ENCODE measurements at regions not wholly inside any gene's neighbourhood (a gene's known extent, or its start where the extent isn't known, plus 50 kb on each side); places are given as distances from the start of the nearest gene placed in this dataset.

DNA sequence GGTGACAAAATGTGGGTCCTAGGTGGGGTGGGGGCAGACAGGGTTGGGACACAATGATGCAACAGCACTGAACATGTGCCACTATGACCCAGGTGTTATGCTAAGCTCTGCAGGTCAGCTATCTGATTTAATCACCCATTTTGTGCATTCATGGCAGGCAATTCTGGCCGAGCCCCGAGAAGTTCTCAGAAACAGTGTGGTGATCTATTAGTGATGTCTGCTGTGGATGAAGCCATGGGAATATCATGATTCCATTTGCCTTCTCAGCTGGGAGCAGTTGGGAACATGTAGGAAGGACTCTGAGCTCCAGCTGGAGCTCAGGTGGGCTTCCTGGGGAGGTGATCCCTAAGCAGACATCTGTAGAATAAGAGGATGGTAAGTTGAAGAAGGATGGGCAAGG lies 194.0 kb upstream of the POU3F1 start:
- no peak for DNase-seq

DNA sequence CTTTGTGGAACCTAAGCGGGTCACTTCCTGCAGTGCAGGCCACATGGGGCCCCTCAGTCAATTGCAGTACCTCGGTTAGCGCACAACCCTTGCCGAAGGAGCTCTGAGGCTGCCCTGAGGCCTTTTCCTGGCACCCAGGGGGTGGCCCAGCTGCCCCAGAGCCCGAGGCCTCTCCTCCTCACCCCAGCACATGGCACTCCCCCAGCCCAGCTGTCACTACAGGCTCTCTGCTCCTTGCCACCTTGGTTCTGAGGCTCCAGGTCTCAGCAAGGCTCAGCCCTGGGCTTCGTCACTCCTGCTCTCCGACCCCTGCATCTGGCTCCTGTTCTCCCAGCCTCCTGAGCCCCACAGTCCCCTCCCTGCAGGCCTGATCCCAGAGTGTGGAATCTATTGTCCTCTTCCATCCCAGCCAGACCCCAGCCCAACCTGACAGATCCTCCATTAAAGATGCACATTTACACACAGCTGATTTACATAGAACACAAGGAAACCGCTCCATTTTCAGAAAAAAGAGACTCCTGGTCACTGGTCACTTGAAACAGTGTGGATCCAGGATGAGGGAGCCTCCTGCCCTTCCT lies 192.8 kb upstream of the POU3F1 start:
- DNase-seq, result no peak

DNA sequence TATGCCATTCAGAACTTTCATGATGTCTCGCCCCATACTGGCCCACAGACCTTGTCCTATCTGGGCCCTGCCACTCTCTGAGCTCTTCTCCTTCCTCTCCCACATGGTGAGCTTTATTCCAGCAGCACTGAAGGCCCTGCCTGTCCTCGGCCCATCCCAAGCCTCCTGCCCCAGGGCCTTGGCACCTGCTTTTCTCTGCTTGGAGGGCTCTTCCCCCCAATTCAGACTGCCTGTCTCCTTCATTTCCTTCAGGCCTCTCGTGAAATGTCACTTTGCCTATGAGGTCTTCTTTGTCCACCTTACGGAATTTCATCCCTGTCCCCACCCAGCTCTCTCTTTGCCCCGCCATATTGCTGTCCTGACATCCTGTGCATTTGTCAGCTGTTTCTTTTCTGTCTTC lies 191.7 kb upstream of the POU3F1 start:
- no peak for DNase-seq

DNA sequence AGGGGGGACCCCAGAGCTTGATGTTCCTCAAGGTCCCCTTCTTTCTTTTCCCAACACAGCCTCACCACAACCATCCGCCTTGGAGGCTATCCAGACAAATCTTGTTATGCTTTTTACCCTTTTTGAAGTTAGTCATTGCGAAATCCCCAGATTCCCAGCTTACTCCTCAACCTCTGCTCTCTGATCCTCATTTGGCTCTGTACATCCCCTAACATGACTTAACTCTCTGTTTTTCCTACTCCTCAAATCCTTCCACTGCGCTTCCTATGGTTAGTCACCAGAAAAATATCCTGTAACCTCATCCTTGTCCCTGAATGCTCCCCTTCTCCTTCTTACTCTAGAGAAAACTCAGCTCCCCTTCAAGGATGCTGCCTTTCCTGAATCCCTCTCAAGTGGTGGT lies 189.1 kb upstream of the POU3F1 start:
- DNase-seq, result no peak

DNA sequence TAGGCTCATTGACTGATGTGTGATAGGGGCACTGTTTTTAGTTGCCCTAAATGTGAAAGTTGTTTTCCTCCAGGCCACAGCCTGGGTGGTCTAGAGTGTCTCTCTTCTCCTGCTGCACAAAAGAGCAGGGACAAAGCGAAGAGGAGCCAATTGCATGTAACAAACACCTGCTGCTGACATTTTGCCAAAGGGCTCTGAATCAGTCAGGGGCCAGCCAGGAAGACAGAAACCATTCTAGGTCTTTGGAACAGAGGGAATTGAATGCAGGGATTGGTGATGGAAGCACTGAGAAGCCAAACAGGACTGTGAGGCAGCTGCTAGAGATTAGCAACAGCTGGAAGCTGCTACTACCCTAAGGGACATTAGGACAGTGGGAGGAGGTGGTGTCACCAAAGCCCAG lies 185.3 kb upstream of the POU3F1 start:
- no peak for DNase-seq

DNA sequence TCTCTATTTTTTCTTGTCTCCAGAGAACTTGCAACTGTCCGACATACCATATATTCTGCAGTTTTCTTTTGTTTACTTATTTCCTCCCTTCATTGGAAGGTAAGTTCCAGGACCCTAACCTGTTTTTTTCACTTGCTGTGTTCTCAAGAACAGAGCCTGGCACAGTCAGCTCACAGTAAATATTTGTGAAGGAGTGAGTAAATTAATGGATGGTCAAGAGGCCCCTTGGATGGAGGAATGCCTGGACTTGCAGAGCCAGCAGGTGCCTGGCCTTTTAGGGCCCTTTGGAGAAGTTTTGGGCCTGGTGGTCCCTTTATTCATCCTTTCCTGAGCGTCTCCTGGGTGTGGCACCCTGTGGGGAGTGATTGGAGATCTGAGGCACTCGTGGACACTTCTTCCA lies 182.1 kb upstream of the POU3F1 start:
- DNase-seq, result no peak

DNA sequence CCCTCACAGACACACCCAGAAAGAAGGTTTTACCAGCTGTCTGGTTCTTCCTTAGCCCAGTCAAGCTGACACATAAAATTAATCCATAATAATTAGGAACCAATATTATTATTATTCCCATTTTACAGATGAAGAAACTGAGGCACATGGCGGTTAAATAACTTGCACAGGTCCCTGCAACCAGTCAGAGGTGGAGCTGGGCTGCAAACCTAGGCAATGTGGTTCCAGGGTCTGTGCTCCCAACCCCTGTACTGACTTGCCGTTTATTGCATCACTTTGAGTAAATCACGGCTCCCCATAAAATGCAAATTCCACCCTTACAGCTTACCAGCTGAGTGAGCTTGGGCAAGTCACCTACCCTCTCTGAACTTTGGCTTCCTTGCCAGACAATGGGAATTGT lies 179.2 kb upstream of the POU3F1 start:
- no peak for DNase-seq

DNA sequence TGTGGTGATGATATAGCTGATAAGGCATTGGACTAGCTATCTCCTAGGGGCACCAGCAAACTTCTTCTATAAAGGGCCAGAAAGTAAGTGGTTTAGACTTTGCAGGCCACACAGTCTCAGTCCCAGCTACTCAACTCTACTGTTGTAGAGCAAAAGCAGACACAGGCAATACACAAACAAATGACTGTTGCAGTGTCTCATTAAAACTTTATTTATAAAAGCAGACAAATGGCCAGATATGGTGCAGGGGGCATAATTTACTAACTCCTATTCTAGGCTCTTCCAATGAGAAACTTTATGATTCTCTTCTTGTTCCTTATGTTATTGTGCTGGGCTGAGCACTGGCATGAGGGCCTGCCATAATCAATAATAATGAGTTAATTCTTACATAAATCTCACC lies 176.8 kb upstream of the POU3F1 start:
- no peak for DNase-seq

DNA sequence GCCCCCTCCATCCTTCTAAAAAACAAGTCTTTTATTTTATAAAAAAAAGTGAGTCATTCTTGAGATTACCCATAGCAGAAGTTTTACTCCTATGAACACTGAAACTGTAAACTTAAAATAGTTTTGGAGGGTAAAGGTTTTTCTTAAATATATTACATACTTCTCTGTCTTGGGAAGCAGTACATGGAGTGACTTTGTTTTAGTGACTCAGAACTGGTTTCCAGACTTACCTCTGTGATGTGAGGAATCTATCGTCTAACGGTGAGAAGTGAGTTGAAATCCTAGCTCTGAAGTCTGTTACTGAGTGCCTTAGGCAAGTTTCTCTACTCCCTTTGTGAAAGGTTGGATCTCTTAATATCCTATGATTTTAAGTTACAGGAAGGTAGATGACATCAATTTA lies 176.3 kb upstream of the POU3F1 start:
- DNase-seq, result no peak

DNA sequence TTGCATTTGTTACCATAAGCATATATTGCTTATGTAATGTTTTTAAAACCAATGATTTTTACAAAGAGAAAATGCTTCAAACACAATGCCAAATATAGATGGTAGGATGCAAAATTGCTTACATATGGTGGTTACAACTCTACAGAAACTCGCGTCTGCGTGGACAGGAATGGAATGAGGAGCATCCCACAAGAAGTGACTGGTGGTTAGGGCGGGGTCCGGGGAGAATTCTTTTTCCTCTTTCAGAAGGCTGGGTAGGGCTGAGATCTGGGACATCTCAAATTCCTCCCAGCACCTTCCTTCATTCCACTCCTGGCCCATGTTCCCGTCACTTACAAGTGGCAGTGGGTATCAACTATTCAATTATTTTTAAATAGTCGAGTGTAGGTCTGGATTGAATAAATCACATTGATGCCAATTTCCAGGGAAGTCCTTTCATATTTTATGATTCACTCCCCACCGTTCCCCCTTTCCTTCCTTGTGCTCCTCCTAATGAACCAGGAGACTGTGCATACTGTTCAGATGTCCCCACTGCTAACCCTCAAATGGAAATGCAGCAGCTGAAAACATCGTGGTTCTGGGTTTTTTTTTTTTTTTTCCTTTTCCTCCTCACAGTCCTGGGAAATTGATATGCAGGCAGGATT lies 174.5 kb upstream of the POU3F1 start:
- no peak for DNase-seq

DNA sequence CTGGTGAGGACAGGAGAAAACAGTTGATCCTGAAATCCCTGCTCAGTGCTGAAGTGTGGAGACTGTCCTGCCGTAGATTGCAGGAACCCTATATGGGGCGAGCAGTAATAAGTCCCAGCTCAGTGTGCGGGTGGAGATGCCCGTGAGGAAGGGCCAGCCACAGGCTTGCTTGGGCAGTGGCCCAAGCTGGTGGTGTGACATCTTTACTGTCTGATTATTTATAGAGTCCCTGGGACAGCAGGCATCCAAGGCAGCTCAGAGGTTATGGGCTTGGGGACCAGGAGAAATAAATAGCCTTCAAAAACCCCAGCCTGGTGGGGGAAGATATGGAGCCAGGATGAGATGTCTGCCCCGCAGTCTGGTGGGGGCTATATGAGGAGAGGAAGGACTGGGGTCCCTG lies 170.7 kb upstream of the POU3F1 start:
- DNase-seq, result no peak

DNA sequence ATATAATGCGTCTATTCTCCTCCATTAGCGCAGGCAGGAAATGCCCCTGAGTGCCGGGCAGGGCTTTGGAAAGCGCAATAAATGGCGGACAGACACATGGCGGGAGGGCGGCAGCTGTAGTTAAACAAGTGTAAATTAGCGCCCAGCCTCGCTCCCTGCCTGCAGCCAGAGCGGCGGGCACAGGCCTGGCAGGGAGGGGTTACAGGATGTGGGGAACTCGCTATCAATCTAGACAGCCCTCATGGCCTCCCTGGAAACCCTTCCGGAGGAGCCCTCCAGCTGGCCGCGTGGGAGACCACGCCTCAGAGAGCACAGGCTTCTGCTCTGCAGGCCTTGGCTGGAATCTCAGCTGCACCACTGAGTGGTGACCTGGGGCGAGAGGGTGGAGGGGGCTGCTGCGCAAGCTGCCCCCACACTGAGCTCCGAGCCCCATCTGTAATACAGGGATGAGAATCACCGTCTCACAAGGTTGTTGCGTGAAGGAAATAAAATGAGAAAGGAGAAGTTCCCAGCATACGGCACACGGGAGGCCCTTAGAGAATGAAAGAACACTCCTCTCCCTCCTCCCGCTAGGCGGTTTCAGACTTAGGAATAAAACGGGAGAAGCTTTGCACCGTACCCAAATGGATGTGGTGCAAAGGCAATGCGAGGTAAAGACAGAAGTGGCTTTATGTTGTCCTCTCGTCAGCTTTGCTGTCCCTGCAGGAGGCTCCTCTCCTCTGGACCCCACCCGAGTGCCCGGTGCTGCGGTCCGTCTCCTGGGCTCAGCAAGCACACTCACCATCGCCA lies 167.2 kb upstream of the POU3F1 start:
- DNase-seq, result no peak

DNA sequence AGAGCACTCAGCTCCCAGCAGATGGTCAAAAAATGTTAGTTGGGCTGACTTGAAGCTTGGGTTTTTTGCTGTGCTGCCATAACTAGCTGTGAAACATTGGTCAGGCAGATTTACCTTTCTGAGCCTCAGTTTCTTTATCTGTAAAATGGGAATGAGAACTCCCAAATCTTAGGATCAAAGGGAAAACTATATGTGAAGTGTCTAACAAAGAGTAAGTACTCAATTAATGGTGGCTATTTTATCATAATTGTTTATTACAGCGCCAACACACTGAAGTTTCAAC lies 164.2 kb upstream of the POU3F1 start:
- no peak for DNase-seq

DNA sequence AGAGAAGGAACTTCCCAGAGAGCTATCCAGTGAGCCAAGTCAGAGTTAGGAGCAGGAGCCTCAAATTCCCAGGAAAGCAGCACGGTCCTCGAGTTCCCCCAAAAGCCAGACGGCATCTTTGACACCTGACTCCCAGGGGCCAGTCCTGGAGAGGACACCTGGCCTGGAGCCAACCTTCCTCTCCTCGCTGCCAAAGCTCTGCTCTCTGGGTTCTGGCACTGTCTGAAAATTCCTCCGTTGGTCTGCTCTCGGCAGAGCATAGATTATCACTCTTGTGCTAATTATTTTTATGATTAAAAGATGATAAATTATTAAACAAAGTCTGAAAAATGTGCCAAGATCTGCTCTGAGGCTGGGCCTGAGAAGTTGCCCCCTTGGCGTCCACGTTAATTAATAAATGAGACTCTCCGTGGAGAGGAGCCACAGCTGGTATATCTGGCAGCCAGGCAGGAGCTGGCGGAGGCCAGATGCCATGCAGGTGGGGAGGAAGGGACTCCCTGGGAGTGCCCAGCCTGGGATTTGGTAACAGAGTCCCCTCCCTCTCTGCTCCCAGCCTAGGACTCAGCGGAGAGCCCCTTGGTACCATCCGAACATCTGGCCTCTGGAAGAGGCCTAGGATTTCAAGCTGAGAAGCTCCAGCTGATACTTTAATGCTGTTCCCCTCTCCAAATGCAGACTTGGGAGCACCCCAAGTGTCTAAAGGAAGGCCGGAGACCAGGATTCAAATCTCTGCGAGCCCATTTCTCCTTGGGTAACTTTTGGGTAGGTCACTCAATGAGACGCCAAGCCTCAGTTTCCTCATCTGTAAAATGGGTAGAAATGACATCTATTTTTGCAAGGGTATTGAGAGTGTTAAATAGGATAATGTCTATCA lies 163.7 kb upstream of the POU3F1 start:
- peak in 1 of 56 donors; percentile 2 for DNase-seq

DNA sequence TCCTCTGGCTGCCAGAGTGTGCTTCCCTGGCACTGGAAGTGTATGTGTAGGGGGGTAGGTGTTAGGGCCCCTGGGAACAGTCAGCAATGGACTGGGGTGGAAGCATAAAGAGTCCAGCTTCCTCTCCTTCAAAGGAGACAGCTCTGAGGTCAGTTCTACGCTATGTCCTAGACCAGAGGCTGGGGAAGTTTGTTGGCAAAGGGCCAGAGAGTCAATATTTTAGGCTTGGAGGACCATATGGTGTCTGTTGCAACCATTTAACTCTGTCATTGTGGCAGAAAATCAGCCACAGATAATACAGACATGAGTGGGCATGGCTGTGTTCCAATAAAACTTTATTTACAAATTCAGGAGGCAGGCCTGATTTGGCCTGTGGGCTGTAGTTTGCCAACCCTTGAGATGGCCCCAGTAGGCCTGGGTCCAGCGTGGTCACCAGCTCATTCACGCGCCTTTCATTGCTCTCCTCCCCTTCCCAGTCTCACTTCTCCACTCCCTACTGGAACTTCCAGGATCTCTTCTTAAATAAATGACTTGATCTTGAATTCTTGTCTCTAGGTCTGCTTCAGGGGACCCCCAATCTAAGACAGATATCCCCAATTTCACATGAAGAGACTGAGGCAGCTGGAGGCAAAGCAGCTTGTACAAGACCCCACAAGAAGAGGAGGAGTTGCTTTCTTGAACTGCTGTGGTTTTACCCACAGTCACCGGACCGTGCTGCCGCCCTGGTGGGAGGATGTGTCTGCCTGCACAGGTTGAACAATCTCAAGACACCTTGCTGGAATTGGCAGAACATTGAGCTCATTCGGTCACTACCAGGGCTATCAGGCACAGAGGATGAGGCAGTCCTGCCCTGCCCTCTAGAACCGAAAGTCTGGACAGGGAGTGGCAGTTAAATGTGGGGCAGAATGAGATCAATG lies 162.4 kb upstream of the POU3F1 start:
- DNase-seq, result no peak

DNA sequence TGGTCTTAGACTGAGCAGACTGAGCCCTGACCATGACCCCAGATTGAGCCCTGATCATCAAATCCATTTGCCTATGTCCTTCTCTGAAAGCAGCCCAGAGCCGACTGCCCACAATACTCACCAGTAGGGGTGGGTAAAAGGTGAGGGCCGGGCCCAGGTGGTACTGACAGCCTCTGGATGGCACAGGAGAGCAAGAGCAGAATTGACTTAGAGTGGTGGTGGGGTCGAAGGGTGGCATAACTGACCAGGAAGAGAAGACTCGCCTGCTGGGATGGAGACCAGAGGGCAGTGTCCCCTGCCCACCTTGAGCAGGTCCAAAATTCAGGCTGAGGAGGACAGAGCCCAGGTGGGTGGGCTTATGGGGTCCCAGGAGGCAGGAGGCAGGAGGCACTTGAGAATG lies 161.3 kb upstream of the POU3F1 start:
- DNase-seq, result no peak

DNA sequence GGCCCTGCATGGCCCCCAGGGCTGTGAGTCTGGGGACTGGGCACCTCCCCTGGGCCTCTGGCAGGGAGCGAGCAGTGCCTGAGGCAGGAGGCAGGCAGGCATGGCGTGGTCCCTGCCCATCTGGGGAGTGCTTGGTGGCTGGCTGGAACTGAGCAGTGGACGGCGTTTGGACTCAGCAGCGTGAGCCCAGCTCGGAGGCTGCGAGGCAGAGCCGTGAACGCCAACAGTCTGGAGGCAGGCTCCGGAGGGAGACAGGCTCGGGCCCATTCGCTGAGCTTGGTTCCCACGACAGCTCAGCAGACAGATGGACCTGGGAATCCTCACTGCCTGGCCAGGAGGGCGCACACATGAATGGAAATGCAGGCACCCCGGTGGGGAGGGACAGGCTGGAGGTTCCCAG lies 160.7 kb upstream of the POU3F1 start:
- no peak for DNase-seq

DNA sequence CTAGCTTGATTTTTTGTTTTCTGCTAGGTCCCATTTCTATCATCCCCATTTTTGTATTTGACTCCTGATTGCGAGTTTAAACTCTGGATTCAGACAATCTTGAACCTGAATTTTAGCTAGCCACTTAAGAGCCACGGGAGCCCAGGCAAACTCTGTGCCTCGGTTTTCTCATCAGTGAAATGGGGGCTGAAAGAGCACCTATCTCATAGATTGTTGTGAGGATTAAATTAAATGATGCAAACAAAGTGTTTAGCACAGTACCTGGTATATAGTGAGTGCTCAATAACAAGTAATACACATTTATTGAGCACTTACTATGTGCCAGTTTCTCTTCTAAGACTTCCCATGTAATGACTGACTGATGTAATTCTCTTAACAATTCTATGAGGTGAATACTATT lies 158.1 kb upstream of the POU3F1 start:
- DNase-seq, result no peak

DNA sequence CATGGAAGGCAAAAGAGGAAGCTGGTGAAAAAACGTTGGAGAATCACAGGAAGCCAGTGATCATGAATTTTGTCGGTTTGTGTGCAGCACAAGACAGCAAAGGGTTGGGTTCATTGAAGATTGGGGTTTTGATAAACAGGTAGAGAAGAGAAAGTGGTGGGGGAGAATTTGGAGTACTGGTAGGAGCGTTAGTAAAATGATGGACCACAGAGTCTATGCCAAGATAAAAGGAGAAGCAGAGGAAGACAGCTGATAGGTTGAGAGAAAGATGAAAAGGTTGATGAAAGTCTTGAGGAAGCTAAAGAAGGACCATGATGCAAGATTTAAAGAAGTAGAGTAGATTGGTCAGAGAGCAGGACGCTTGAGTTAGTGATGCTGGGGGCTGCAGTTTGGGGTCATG lies 156.8 kb upstream of the POU3F1 start:
- DNase-seq, result no peak

DNA sequence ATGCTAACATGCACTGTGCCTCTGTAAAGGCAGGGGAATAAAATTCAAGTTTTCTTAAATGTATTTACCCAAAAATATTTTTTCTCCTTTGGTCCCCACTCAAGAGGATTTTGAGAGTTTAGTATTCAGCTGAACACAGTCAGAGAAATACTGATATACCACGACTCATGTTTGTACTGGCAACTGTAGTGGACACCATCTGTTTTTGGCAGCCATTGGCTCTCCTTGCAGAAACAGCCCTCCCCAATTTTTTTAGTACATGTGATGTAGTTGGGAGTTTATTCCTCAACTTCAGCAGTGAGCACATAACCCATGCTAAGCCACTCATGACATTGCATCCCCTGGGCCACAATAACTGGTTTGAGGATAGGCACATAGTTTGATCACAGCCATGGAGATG lies 154.8 kb upstream of the POU3F1 start:
- no peak for DNase-seq

DNA sequence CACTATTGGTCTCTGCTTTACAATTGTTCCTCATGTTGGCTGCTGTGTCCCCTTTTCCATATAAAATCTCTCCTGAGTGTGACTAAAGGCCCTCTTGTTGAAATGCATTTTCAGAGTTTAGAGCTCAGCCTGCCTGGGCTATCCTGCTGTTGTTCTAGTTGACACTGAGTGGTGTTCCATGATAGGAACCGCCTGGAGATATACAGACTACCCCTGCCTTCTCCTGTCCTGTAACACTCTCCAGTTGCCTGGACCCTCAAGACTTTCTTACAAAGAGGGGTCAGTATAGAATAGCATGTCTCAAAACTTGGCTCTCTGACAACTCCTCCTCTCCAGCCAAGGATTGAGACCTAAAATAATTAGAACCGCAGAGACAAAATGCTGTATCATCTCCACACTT lies 152.0 kb upstream of the POU3F1 start:
- no peak for DNase-seq
